ENCODE measurements at regions not wholly inside any gene's neighbourhood (a gene's known extent, or its start where the extent isn't known, plus 50 kb on each side); places are given as distances from the start of the nearest gene placed in this dataset.

DNA sequence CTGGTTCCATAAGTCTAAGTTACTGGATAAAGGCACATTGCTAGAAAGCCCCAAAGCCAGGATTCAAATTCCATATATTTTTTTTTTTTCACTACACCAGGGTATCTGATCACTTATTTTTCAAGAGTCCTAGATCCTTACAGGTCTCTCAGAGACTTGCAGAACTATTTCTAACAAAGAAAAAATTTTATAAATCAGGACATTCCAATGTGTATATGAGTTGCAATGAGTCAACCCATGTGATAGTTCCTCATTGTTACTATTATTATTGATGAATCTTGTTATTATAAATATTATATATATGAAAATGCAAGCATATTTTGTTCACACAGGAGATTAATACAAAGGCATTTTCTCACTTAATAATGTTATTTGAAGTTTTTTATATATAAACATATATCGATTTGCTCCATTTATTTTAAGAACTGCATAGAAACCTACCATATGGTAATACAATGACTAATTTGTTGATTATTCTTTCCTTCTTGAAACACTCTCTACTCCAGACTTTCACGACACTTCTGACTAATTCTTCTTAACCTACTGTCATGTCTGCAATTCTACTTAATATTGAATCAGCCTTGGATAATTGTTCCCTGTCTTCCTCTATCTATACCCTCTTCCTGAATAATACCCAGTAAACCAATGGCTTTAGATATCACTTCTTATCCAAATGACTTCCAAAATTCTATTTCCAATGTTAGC is 968.4 kb upstream of the NRXN1 start:
- Histone ChIP-seq H3K4me1 (no peaks in the 10 kb centered on the region), H3K27me3 (no peaks in the 10 kb centered on the region), H3K9me3 (peaks cover 0 to 6% of the 10 kb centered on the region in 2 donors), H3K36me3 (no peaks in the 10 kb centered on the region), H3K27ac (no peak overlapping the region), H3K4me3 (no peak overlapping the region)
- DNase-seq = no peak
- ATAC-seq = no peak
- TF ChIP-seq, protein P1, sequence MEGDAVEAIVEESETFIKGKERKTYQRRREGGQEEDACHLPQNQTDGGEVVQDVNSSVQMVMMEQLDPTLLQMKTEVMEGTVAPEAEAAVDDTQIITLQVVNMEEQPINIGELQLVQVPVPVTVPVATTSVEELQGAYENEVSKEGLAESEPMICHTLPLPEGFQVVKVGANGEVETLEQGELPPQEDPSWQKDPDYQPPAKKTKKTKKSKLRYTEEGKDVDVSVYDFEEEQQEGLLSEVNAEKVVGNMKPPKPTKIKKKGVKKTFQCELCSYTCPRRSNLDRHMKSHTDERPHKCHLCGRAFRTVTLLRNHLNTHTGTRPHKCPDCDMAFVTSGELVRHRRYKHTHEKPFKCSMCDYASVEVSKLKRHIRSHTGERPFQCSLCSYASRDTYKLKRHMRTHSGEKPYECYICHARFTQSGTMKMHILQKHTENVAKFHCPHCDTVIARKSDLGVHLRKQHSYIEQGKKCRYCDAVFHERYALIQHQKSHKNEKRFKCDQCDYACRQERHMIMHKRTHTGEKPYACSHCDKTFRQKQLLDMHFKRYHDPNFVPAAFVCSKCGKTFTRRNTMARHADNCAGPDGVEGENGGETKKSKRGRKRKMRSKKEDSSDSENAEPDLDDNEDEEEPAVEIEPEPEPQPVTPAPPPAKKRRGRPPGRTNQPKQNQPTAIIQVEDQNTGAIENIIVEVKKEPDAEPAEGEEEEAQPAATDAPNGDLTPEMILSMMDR (IDR thresholded peaks at IDR 0.05) = no peak
- intact Hi-C loops (cut with DNase I) = no loop called here

DNA sequence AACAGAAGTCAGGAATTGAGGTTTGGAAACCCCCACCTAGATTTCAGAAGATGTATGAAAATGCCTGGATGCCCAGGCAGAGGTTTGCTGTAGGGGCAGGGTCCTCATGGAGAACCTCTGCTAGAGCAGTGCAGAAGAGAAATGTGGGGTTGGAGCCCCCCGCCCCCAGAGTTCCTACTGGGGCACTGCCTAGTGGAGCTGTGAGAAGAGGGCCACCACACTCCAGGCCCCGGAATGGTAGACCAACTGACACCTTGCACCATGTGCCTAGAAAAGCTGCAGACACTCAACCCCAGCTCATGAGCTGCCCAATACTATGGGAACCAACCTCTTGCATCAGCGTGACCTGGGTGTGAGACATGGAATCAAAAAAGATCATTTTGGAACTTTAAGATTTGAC is 967.0 kb upstream of the NRXN1 start:
- intact Hi-C loops (cut with DNase I) = no loop called here
- Histone ChIP-seq H3K36me3 (no peaks in the 10 kb centered on the region), H3K9me3 (peaks cover 0 to 6% of the 10 kb centered on the region in 2 donors), H3K27ac (no peak overlapping the region), H3K4me3 (no peak overlapping the region), H3K4me1 (no peaks in the 10 kb centered on the region), H3K27me3 (no peaks in the 10 kb centered on the region)
- DNase-seq (no peak), ATAC-seq (no peak)
- TF ChIP-seq, protein P1 (IDR thresholded peaks at IDR 0.05) = no peak

DNA sequence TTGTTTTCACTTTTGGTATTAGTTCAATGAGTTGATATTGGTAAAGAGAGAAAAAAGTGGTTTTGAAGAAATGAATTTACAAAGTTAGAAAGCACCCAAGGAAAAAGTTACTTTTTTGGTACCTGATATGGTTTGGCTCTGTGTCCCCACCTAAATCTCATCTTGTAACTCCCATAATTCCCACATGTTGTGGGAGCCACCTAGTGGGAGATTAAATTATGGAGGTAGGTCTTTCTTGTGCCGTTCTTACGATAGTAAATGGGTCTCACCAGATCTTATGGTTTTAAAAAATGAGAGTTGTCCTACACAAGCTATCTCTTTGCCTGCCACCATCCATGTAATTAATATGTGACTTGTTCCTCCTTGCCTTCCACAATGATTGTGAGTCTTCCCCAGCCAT is 965.6 kb upstream of the NRXN1 start:
- H3K4me1 ChIP-seq = no peaks in the 10 kb centered on the region
- intact Hi-C loops (cut with DNase I) = no loop called here
- TF ChIP-seq, protein P1 (IDR thresholded peaks at IDR 0.05) = no peak

DNA sequence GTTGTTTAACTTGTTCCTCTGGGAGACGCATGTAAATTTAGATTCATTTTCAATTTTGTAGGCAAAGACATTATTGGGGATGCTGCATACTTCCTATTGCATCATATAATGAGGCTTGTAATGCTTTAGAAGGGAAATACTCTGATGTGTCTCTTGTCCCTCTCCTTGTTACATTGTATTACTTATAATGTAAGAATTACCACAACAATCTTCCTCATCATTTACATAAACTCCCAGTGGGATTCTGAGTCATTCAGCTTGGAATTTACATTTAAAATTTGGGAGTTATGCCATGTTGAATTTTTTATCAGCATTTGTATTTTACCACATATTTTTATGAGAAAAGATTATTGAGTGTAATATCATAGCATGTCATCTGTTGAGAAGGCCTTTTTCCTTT is 963.4 kb upstream of the NRXN1 start:
- Histone ChIP-seq H3K27ac (no peak overlapping the region), H3K36me3 (no peaks in the 10 kb centered on the region), H3K27me3 (no peaks in the 10 kb centered on the region), H3K9me3 (peaks cover 0 to 6% of the 10 kb centered on the region in 2 donors), H3K4me1 (no peaks in the 10 kb centered on the region), H3K4me3 (no peak overlapping the region)
- no peak for ATAC-seq
- TF ChIP-seq, protein P1 (IDR thresholded peaks at IDR 0.05) = no peak
- intact Hi-C loops (cut with DNase I) = no loop called here
- DNase-seq = no peak

More for the DNA sequence above, 965.6 kb upstream of the NRXN1 start:
- H3K27me3 ChIP-seq = no peaks in the 10 kb centered on the region
- no peak overlapping the region for H3K4me3 ChIP-seq
- DNase-seq (no peak), ATAC-seq (no peak)
- H3K36me3 ChIP-seq = no peaks in the 10 kb centered on the region
- H3K27ac ChIP-seq = no peak overlapping the region
- peaks cover 0 to 6% of the 10 kb centered on the region in 2 donors for H3K9me3 ChIP-seq

DNA sequence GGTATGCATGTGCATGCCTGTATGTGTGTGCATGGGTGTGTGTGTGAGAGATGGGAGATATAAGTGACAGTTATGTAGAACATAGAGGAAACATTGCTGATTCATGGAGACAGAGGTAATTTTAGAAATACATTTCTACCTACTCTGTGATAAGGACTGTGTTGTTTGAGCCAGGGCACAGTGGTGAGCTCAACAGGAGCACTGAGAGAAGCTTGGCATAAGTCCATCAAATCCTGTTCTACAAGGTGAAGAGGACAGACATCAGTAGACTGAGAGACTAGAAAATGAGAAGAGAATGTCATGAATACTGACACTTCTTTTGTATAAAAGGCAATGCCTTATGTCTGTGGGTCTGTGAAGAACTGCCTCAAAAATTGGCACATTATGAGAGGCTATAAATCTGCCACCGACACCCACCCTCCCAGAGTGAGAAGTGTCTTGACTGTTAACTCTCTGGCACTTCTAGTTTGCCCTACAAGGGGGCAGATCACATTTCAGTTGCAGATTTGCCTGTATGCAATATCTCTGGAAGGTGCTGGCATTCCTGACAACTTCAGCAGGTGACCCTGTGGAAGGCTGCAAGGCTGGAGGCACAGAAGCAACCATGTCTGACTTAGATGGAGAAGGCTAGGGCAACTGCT is 962.3 kb upstream of the NRXN1 start:
- TF ChIP-seq, protein P1 (IDR thresholded peaks at IDR 0.05) = no peak
- intact Hi-C loops (cut with DNase I) = no loop called here
- Histone ChIP-seq H3K27me3 (no peaks in the 10 kb centered on the region), H3K9me3 (peaks cover 0 to 6% of the 10 kb centered on the region in 2 donors), H3K27ac (no peak overlapping the region), H3K36me3 (no peaks in the 10 kb centered on the region), H3K4me3 (no peak overlapping the region), H3K4me1 (no peaks in the 10 kb centered on the region)
- no peak for ATAC-seq
- no peak for DNase-seq
